ENCODE measurements at regions not wholly inside any gene's neighbourhood (a gene's known extent, or its start where the extent isn't known, plus 50 kb on each side); places are given as distances from the start of the nearest gene placed in this dataset.

DNA sequence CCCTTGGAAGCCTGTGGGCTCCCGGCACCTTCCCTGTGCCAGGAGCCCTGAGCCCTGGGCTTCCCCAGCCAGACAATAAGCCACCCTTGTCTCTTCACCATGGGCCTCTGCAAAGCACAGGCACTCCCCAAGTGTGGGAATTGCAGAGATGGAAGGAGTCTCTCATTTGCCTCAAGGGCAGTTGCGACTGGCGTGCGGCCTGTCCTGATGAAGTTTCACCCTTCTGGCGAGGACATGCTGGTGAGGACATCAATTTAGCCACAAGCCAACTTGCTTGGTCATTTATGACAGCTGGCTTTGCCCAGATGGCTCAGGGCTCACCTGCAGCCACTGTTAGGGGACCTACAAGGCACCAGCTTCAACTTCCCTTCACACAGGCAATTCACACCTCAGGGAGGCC, 180.2 kb downstream of the ANAPC1 start:
- peaks cover 14% of the 10 kb centered on the region for H3K4me1 Mint-ChIP-seq (ENCODE audit: low read depth, unreplicated experiment)

DNA sequence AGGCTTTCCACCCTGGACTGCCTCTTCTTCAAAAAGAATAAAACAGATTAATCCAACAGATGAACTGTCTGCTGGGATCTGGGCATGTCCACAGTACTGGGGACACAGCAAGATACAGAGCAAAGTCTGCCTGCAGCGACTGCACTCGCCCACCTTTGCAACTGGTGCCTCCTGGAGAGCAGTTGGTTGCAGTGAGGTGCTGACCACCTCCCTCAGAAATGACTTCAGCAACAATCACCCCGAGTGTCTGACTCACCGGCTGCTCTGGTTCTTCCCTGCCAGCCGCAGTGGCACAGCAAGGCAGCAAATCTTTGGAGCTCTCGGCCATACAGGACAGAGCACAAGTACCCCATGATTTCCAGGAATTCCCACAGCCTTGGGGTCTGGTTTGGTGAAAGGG, 179.7 kb downstream of the ANAPC1 start:
- Mint-ChIP-seq H3K4me1 (ENCODE audit: low read depth, unreplicated experiment) (peaks cover 9% of the 10 kb centered on the region), H3K4me3 (ENCODE audit: unreplicated experiment) (no peak overlapping the region), H3K27ac (ENCODE audit: unreplicated experiment) (no peak overlapping the region), H3K9me3 (ENCODE audit: unreplicated experiment) (no peaks in the 10 kb centered on the region), H3K27me3 (ENCODE audit: unreplicated experiment) (peaks cover 3% of the 10 kb centered on the region), H3K36me3 (ENCODE audit: unreplicated experiment) (no peaks in the 10 kb centered on the region)
- DNase-seq: no peak
- TF ChIP-seq, protein P1, sequence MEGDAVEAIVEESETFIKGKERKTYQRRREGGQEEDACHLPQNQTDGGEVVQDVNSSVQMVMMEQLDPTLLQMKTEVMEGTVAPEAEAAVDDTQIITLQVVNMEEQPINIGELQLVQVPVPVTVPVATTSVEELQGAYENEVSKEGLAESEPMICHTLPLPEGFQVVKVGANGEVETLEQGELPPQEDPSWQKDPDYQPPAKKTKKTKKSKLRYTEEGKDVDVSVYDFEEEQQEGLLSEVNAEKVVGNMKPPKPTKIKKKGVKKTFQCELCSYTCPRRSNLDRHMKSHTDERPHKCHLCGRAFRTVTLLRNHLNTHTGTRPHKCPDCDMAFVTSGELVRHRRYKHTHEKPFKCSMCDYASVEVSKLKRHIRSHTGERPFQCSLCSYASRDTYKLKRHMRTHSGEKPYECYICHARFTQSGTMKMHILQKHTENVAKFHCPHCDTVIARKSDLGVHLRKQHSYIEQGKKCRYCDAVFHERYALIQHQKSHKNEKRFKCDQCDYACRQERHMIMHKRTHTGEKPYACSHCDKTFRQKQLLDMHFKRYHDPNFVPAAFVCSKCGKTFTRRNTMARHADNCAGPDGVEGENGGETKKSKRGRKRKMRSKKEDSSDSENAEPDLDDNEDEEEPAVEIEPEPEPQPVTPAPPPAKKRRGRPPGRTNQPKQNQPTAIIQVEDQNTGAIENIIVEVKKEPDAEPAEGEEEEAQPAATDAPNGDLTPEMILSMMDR (IDR thresholded peaks at IDR 0.05; ENCODE audit: partially characterized antibody, unreplicated experiment): no peak

More for the DNA sequence above, 180.2 kb downstream of the ANAPC1 start:
- peaks cover 3% of the 10 kb centered on the region for H3K27me3 Mint-ChIP-seq (ENCODE audit: unreplicated experiment)
- no peaks in the 10 kb centered on the region for H3K9me3 Mint-ChIP-seq (ENCODE audit: unreplicated experiment)
- DNase-seq: no peak
- H3K4me3 Mint-ChIP-seq (ENCODE audit: unreplicated experiment): no peak overlapping the region
- no peaks in the 10 kb centered on the region for H3K36me3 Mint-ChIP-seq (ENCODE audit: unreplicated experiment)
- TF ChIP-seq, protein P1 (IDR thresholded peaks at IDR 0.05; ENCODE audit: partially characterized antibody, unreplicated experiment): no peak
- H3K27ac Mint-ChIP-seq (ENCODE audit: unreplicated experiment): no peak overlapping the region

DNA sequence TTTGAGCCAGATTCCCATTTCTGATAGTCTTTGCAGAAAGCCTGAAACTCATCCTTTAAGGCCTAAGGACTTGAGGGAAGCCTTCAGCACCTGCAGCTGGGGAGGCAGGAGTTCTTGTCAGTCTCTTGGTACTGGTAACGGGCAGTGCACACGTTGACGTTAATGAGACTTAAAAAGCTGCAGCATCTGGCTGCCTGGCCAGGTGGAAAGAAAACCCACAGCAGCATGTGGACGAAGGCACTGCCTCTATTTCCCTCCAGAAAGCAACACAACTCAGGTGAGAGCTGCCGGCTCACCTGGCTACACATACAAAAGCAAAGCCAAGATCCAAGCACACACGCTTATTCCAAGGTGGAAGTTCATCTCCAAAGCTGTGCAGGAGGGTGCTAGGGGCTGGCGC, 178.8 kb downstream of the ANAPC1 start:
- Mint-ChIP-seq H3K27me3 (ENCODE audit: unreplicated experiment) (peaks cover 3% of the 10 kb centered on the region), H3K27ac (ENCODE audit: unreplicated experiment) (no peak overlapping the region), H3K4me1 (ENCODE audit: low read depth, unreplicated experiment) (peaks cover 9% of the 10 kb centered on the region)

DNA sequence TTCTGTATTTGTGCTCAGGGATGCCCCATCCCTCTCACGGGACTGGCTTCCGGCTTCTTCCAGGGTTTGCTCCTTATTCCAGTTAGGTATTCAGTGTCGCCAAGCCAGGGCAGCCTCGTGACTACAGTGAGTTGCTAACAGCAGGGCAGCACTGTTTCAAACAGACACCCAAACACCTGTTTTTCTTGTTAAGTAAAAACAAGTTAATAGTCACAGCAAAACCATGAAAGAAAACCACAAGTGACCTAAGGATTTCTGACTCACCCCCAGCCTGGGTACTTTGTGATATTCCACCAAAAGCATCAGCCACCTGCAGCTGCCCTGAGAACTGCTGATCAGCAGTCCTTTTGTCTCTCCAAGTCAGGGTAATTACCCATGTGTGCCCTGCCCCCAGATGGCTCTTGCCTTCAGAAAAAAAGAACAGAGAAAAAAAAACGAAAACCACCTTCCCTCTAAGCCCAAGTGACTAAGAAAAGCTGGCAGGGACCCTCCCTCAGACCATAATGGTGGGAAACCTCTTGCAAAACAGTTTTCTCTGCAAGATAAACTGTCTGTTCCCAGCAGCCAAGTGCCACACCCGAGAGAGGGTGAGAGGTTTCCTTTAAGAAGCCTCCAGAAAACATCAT, 178.2 kb downstream of the ANAPC1 start:
- H3K4me1 Mint-ChIP-seq (ENCODE audit: low read depth, unreplicated experiment): peaks cover 9% of the 10 kb centered on the region
- H3K36me3 Mint-ChIP-seq (ENCODE audit: unreplicated experiment): no peaks in the 10 kb centered on the region
- no peaks in the 10 kb centered on the region for H3K9me3 Mint-ChIP-seq (ENCODE audit: unreplicated experiment)
- H3K4me3 Mint-ChIP-seq (ENCODE audit: unreplicated experiment): no peak overlapping the region
- no peak overlapping the region for H3K27ac Mint-ChIP-seq (ENCODE audit: unreplicated experiment)
- no peak for DNase-seq
- TF ChIP-seq, protein P1 (IDR thresholded peaks at IDR 0.05; ENCODE audit: partially characterized antibody, unreplicated experiment): no peak
- peaks cover 3% of the 10 kb centered on the region for H3K27me3 Mint-ChIP-seq (ENCODE audit: unreplicated experiment)

More for the DNA sequence above, 178.8 kb downstream of the ANAPC1 start:
- TF ChIP-seq, protein P1 (IDR thresholded peaks at IDR 0.05; ENCODE audit: partially characterized antibody, unreplicated experiment): no peak
- Mint-ChIP-seq H3K36me3 (ENCODE audit: unreplicated experiment) (no peaks in the 10 kb centered on the region), H3K4me3 (ENCODE audit: unreplicated experiment) (no peak overlapping the region), H3K9me3 (ENCODE audit: unreplicated experiment) (no peaks in the 10 kb centered on the region)
- DNase-seq: no peak

DNA sequence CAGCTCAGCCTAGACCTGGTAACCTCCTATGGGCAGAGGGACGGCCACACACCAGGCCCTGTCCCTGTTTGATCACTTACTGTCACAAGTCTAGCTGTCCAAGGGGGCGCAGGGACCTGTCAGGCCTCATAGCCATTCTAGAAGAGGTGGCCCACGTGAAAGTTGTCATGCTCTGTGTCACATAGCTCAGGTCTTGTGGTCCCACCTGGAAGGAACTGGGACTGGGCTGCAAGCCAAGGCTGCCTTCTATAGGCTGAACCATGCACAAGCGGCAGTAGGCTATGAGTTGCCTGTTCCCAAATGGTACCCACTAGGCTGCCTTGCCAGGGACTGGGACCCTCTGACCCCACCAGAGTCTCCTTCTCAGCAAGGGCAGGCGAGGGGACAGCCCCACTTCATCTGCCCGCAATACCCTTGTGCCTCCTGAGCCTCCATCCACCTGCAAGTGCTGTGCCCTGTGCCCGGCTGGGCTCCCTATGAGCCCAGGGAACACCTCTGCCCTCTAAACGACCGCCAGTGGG, 177.5 kb downstream of the ANAPC1 start:
- peaks cover 4% of the 10 kb centered on the region for H3K36me3 Mint-ChIP-seq (ENCODE audit: unreplicated experiment)
- TF ChIP-seq, protein P1 (IDR thresholded peaks at IDR 0.05; ENCODE audit: partially characterized antibody, unreplicated experiment): no peak
- no peaks in the 10 kb centered on the region for H3K27me3 Mint-ChIP-seq (ENCODE audit: unreplicated experiment)
- no peak for DNase-seq
- no peaks in the 10 kb centered on the region for H3K9me3 Mint-ChIP-seq (ENCODE audit: unreplicated experiment)
- peaks cover 9% of the 10 kb centered on the region for H3K4me1 Mint-ChIP-seq (ENCODE audit: low read depth, unreplicated experiment)
- no peak overlapping the region for H3K27ac Mint-ChIP-seq (ENCODE audit: unreplicated experiment)
- no peak overlapping the region for H3K4me3 Mint-ChIP-seq (ENCODE audit: unreplicated experiment)

Data from glutamatergic neuron (in vitro differentiated cells).